Right lobe of liver (tissue), 6 donors: ENCODE measurements at regions not wholly inside any gene's neighbourhood (a gene's known extent, or its start where the extent isn't known, plus 50 kb on each side); places are given as distances from the start of the nearest gene placed in this dataset.
"Not testable (repeated sequence)": the region's sequence is repeated elsewhere in the genome, so short reads cannot be mapped to it uniquely, and the experiment has no call there.

Experiments used
- ATAC-seq, 4 donors: fragments of 200-7000 bp; cut with Tn5 transposase; one replicate each; pipeline ENCODE4 v1.9.1; 2020; ENCODE audit warnings: mild to moderate bottlenecking in 4 of 4, moderate library complexity in 4 of 4
- DNase-seq, 3 donors: peaks; one replicate each; pipeline ENCODE4 v3.0.0-alpha.2; 2020
- H3K27ac ChIP-seq, 3 donors: fragments of 200-600 bp; one replicate each; pipeline ENCODE4 v1.8.0; 2022
- H3K27me3 ChIP-seq, 2 donors: fragments of 200-600 bp; one replicate each; pipeline ENCODE4 v1.8.0; 2022
- H3K36me3 ChIP-seq, 4 donors: fragments of 200-600 bp; sonication (generic) in 1 of 4; one replicate each; pipeline versions ENCODE4 v1.5.1 to v1.8.0; 2017 to 2022; ENCODE audit warnings: control low read depth in 1 of 4
- H3K4me1 ChIP-seq, 4 donors: fragments of 200-600 bp; sonication (generic) in 1 of 4; one replicate each; pipeline versions ENCODE4 v1.5.1 to v1.8.0; 2017 to 2022; ENCODE audit warnings: control low read depth in 1 of 4
- H3K4me3 ChIP-seq, 3 donors: fragments of 200-600 bp; one replicate each; pipeline ENCODE4 v1.8.0; 2022
- H3K9me3 ChIP-seq, 4 donors: fragments of 200-600 bp; sonication (generic) in 1 of 4; one replicate each; pipeline versions ENCODE4 v1.5.1 to v1.8.0; 2017 to 2022; ENCODE audit warnings: control low read depth in 1 of 4
- CTCF ChIP-seq, 4 donors: fragments of 200-600 bp in 3 of 4; fragments of 450-650 bp in 1 of 4; IDR thresholded peaks; one replicate each; pipeline versions ENCODE4 v1.5.1 to v1.8.0; 2016 to 2022; ENCODE audit warnings: antibody characterized with exemption in 4 of 4, mild to moderate bottlenecking in 2 of 4
- WGBS: methylation state at CpG from one replicate; pipeline ENCODE4 v1.1.6; 2018; ENCODE audit warnings: low coverage, low lambda C conversion rate; ENCODE audit not compliant: insufficient coverage; ENCODE audit errors: missing lambda C conversion rate; 5-methylcytosine and 5-hydroxymethylcytosine counted together
- intact Hi-C, 2 donors: fragments of 100-400 bp; cut with DNase I; formaldehyde crosslinking; loops; one replicate each; pipeline versions ENCODE4 v1.11.2 to v1.14.1; 2022
- donor health status: DM: no; HTN: yes; CAD: no.
- donor health status: DM: no; HTN: no; CAD: no.
- donor health status: DM: no; HTN: no; CAD: no.
- donor health status: DM: no; HTN: yes; CAD: no.
- donor health status: DM: no; HTN: yes; CAD: no.

GRCh38 chr3:195653641-195654040 is 67.1 kb upstream of the MUC20 start:
- H3K4me3 ChIP-seq, H3K9me3 ChIP-seq, H3K27ac ChIP-seq, H3K36me3 ChIP-seq, intact Hi-C loops, H3K27me3 ChIP-seq, H3K4me1 ChIP-seq, DNase-seq: not testable (repeated sequence)
- peak in 1 of 4 donors; percentile 8 for ATAC-seq
- 5% methylated on average over 8 of the region's 14 CpGs for WGBS
- peak in 3 of 4 donors; percentile 8 to 58 (median 22) for TF ChIP-seq CTCF (IDR thresholded peaks at IDR 0.05)

- intact Hi-C loops, H3K27me3 ChIP-seq, ATAC-seq, H3K27ac ChIP-seq, H3K4me1 ChIP-seq, DNase-seq, H3K9me3 ChIP-seq, H3K36me3 ChIP-seq, H3K4me3 ChIP-seq: not testable (repeated sequence)
- 80% methylated on average over 1 of the region's 19 CpGs for WGBS
Measured at GRCh38 chr3:195647912-195648702, 64.4 kb upstream of the APOD start.

GRCh38 chr3:195645872-195646271 is 62.1 kb upstream of the APOD start:
- DNase-seq, H3K4me3 ChIP-seq, H3K36me3 ChIP-seq, H3K27ac ChIP-seq, H3K4me1 ChIP-seq, H3K27me3 ChIP-seq, ATAC-seq, H3K9me3 ChIP-seq, intact Hi-C loops: not testable (repeated sequence)
- WGBS = 88% methylated on average over 7 of the region's 8 CpGs

GRCh38 chr3:195643245-195643644 is 59.5 kb upstream of the APOD start:
- H3K4me3 ChIP-seq, H3K36me3 ChIP-seq, H3K9me3 ChIP-seq, intact Hi-C loops, DNase-seq, ATAC-seq, H3K27me3 ChIP-seq, H3K4me1 ChIP-seq, H3K27ac ChIP-seq: not testable (repeated sequence)
- WGBS = 89% methylated on average over 5 of the region's 11 CpGs

- ATAC-seq, H3K36me3 ChIP-seq, H3K4me1 ChIP-seq, H3K4me3 ChIP-seq, DNase-seq, H3K27me3 ChIP-seq, H3K27ac ChIP-seq, H3K9me3 ChIP-seq, intact Hi-C loops: not testable (repeated sequence)
- 50% methylated on average over 2 of the region's 15 CpGs for WGBS
Measured at GRCh38 chr3:195642311-195642710, 58.6 kb upstream of the APOD start.

GRCh38 chr3:195638456-195638855 is 54.7 kb upstream of the APOD start:
- ATAC-seq, H3K9me3 ChIP-seq, H3K36me3 ChIP-seq, H3K27ac ChIP-seq, H3K4me1 ChIP-seq, DNase-seq, intact Hi-C loops, H3K4me3 ChIP-seq, H3K27me3 ChIP-seq: not testable (repeated sequence)
- WGBS = 93% methylated on average over 3 of the region's 10 CpGs

GRCh38 chr3:195637473-195638233 is 53.9 kb upstream of the APOD start:
- H3K27me3 ChIP-seq, H3K4me1 ChIP-seq, intact Hi-C loops, H3K36me3 ChIP-seq, H3K27ac ChIP-seq, ATAC-seq, H3K9me3 ChIP-seq, H3K4me3 ChIP-seq, DNase-seq: not testable (repeated sequence)
- 88% methylated on average over 8 of the region's 15 CpGs for WGBS

- H3K9me3 ChIP-seq, H3K27me3 ChIP-seq, DNase-seq, H3K4me1 ChIP-seq, H3K27ac ChIP-seq, H3K36me3 ChIP-seq, intact Hi-C loops, ATAC-seq, H3K4me3 ChIP-seq: not testable (repeated sequence)
- 85% methylated on average over 6 of the region's 7 CpGs for whole genome bisulfite sequencing
Measured at GRCh38 chr3:195637011-195637410, 53.3 kb upstream of the APOD start.

- WGBS = 74% methylated on average over 13 of the region's 21 CpGs
- H3K27me3 ChIP-seq, H3K9me3 ChIP-seq, intact Hi-C loops, DNase-seq, H3K27ac ChIP-seq, H3K36me3 ChIP-seq, H3K4me1 ChIP-seq, ATAC-seq, H3K4me3 ChIP-seq: not testable (repeated sequence)
Measured at GRCh38 chr3:195635898-195636685, 52.4 kb upstream of the APOD start.

- H3K27ac ChIP-seq, H3K36me3 ChIP-seq, intact Hi-C loops, H3K27me3 ChIP-seq, H3K9me3 ChIP-seq, DNase-seq, H3K4me1 ChIP-seq: not testable (repeated sequence)
- peak overlapping the region in 1 of 3 donors; percentile 29 for H3K4me3 ChIP-seq
- ATAC-seq = peak in 1 of 4 donors; percentile 13
- WGBS = 0% methylated on average over 2 of the region's 64 CpGs
Measured at GRCh38 chr3:195635262-195635873, 51.6 kb upstream of the APOD start.
